OCI-LY7 (cell line): ENCODE measurements at regions not wholly inside any gene's neighbourhood (a gene's known extent, or its start where the extent isn't known, plus 50 kb on each side); places are given as distances from the start of the nearest gene placed in this dataset.
"Not testable (repeated sequence)": the region's sequence is repeated elsewhere in the genome, so short reads cannot be mapped to it uniquely, and the experiment has no call there.

ENCODE experiments used
- BruUV-seq: library from RNA; stranded (reverse); fragments of 400-500 nt; replicated peaks from 2 replicates; lab custom pipeline; 2021; lab: Mats Ljungman, UMichigan
- CTCF ChIA-PET: fragments of 300-600 bp; sonication (Branson Sonifier 250); formaldehyde crosslinking; loops from one replicate; lab custom pipeline; 2022; ENCODE audit warnings: antibody characterized with exemption; ENCODE audit not compliant: unreplicated experiment; lab: Charles Lee
- POLR2A ChIA-PET: fragments of 300-600 bp; sonication (Branson Sonifier 250); formaldehyde crosslinking; loops from one replicate; lab custom pipeline; 2022; ENCODE audit warnings: antibody characterized with exemption; lab: Charles Lee
- DNase-seq: peaks from one replicate; pipeline ENCODE4 v3.0.0-alpha.2; 2015; ENCODE audit warnings: low spot score
- H2AFZ ChIP-seq: fragments of 200-600 bp; sonication (generic), shearing (Covaris generic); 2 replicates; pipeline ENCODE4 v1.6.1; 2014; ENCODE audit warnings: mild to moderate bottlenecking, antibody characterized with exemption, low read length, moderate library complexity
- H3K27ac ChIP-seq: fragments of 200-600 bp; sonication (generic); 2 replicates; pipeline ENCODE4 v1.5.1; 2014; ENCODE audit warnings: mixed run types, low read depth, mild to moderate bottlenecking, moderate library complexity, low read length, inconsistent platforms; ENCODE audit not compliant: poor library complexity, severe bottlenecking
- H3K36me3 ChIP-seq: fragments of 200-600 bp; sonication (generic); 2 replicates; pipeline ENCODE4 v1.6.1; 2014; ENCODE audit warnings: mild to moderate bottlenecking, antibody characterized with exemption, low read length, moderate library complexity, mixed read lengths; ENCODE audit not compliant: insufficient read depth
- H3K4me1 ChIP-seq: fragments of 200-600 bp; sonication (generic); 2 replicates; pipeline ENCODE4 v1.5.1; 2014; ENCODE audit warnings: mild to moderate bottlenecking, low read length; ENCODE audit not compliant: insufficient read depth, poor library complexity, severe bottlenecking
- H3K4me2 ChIP-seq: fragments of 200-600 bp; sonication (generic); 2 replicates; pipeline ENCODE4 v1.6.1; 2014; ENCODE audit warnings: mild to moderate bottlenecking, low read length
- H3K4me3 ChIP-seq: fragments of 200-600 bp; sonication (generic); 2 replicates; pipeline ENCODE4 v1.5.1; 2014; ENCODE audit warnings: mild to moderate bottlenecking, low read depth, low read length; ENCODE audit not compliant: poor library complexity, severe bottlenecking
- H3K79me2 ChIP-seq: fragments of 200-600 bp; sonication (generic); 2 replicates; pipeline ENCODE4 v1.6.1; 2016; ENCODE audit warnings: low read depth, mild to moderate bottlenecking, low read length, moderate library complexity, mixed read lengths; ENCODE audit not compliant: insufficient read depth
- H3K9me2 ChIP-seq: fragments of 200-600 bp; sonication (generic); 2 replicates; pipeline ENCODE4 v1.6.1; 2016; ENCODE audit warnings: mild to moderate bottlenecking, low read length, mixed read lengths; ENCODE audit not compliant: insufficient read depth
- H3K9me3 ChIP-seq: fragments of 200-600 bp; sonication (generic); 2 replicates; pipeline ENCODE4 v1.6.1; 2014; ENCODE audit warnings: mild to moderate bottlenecking, mixed run types, low read length, mixed read lengths
- H4K20me1 ChIP-seq: fragments of 200-600 bp; sonication (generic); 2 replicates; pipeline ENCODE4 v1.6.1; 2014; ENCODE audit warnings: mild to moderate bottlenecking, antibody characterized with exemption, low read length, moderate library complexity, mixed read lengths; ENCODE audit not compliant: insufficient read depth
- CTCF ChIP-seq: fragments of 200-600 bp; sonication (generic); conservative IDR thresholded peaks from 2 replicates; pipeline ENCODE4 v1.5.1; 2014; ENCODE audit warnings: mild to moderate bottlenecking, antibody characterized with exemption, low read length, moderate library complexity, mixed read lengths
- EZH2phosphoT487 ChIP-seq: fragments of 200-600 bp; sonication (generic); IDR thresholded peaks from 2 replicates; pipeline ENCODE4 v1.6.1; 2018; ENCODE audit warnings: low read depth, borderline replicate concordance, mild to moderate bottlenecking, mixed run types, antibody characterized with exemption, low read length, moderate library complexity, mixed read lengths
- intact Hi-C: fragments of 100-400 bp; cut with micrococcal nuclease; formaldehyde crosslinking; loops from one replicate; pipeline ENCODE4 v1.10.0; 2022; ENCODE audit not compliant: unreplicated experiment

GRCh38 chr12:74401966-74402365 is 135.7 kb upstream of the ATXN7L3B start:
- Histone ChIP-seq H3K36me3 (no peaks in the 10 kb centered on the region), H2AFZ (no peak overlapping the region), H3K9me2 (no peaks in the 10 kb centered on the region), H3K9me3 (no peaks in the 10 kb centered on the region), H3K79me2 (no peaks in the 10 kb centered on the region), H3K4me3 (no peak overlapping the region), H3K4me1 (no peaks in the 10 kb centered on the region), H4K20me1 (no peaks in the 10 kb centered on the region), H3K4me2 (no peak overlapping the region), H3K27ac (no peak overlapping the region)
- POLR2A ChIA-PET = no interaction called here
- TF ChIP-seq CTCF = no peak
- no peak for TF ChIP-seq EZH2phosphoT487
- DNase-seq = no peak
- CTCF ChIA-PET = no interaction called here
- BruUV-seq = no TSS peak
- intact Hi-C loops = no loop called here

GRCh38 chr12:74403221-74403470 is 134.5 kb upstream of the ATXN7L3B start:
- intact Hi-C loops, BruUV-seq, H3K36me3 ChIP-seq, H2AFZ ChIP-seq, CTCF ChIA-PET, POLR2A ChIA-PET, DNase-seq, H3K4me2 ChIP-seq, H4K20me1 ChIP-seq, H3K27ac ChIP-seq, H3K4me1 ChIP-seq, H3K4me3 ChIP-seq, H3K79me2 ChIP-seq, H3K9me2 ChIP-seq, H3K9me3 ChIP-seq: not testable (repeated sequence)

- no peak overlapping the region for H3K27ac ChIP-seq
- ChIA-PET CTCF (no interaction called here), POLR2A (interaction anchor here (0.6 to 0.7 kb wide), 2 partner anchors 19 to 84 kb away, joined by 3 read pairs; no protein-coding TSS in a partner anchor)
- H3K79me2 ChIP-seq = no peaks in the 10 kb centered on the region
- H3K36me3 ChIP-seq = no peaks in the 10 kb centered on the region
- H3K4me1 ChIP-seq = no peaks in the 10 kb centered on the region
- no peak overlapping the region for H3K4me2 ChIP-seq
- DNase-seq = no peak
- no peak overlapping the region for H2AFZ ChIP-seq
- no peaks in the 10 kb centered on the region for H3K9me2 ChIP-seq
- TF ChIP-seq EZH2phosphoT487 = no peak
- no peak for TF ChIP-seq CTCF
- H3K4me3 ChIP-seq = no peak overlapping the region
- H4K20me1 ChIP-seq = no peaks in the 10 kb centered on the region
- H3K9me3 ChIP-seq = no peaks in the 10 kb centered on the region
- intact Hi-C loops = no loop called here
- BruUV-seq = no TSS peak
Measured at GRCh38 chr12:74408601-74409166, 129.0 kb upstream of the ATXN7L3B start.
